ENCODE measurements at regions not wholly inside any gene's neighbourhood (a gene's known extent, or its start where the extent isn't known, plus 50 kb on each side); places are given as distances from the start of the nearest gene placed in this dataset.

- TF ChIP-seq YY1 (IDR thresholded peaks at IDR 0.05; ENCODE audit: borderline replicate concordance in 1 of 3, control insufficient read depth in 1 of 3, extremely low read depth in 1 of 3, insufficient read depth in 3 of 3, insufficient read length in 1 of 3, insufficient replicate concordance in 2 of 3, low read depth in 1 of 3, low read length in 2 of 3), result no peak
- TF ChIP-seq NR3C1 (CRISPR knock-in tag; IDR thresholded peaks at IDR 0.05), result no peak
- no peak for TF ChIP-seq MITF (IDR thresholded peaks at IDR 0.05)
- no peak for TF ChIP-seq TCF15 (CRISPR knock-in tag; IDR thresholded peaks at IDR 0.05)
- TF ChIP-seq FOXA1 (IDR thresholded peaks at IDR 0.05; ENCODE audit: borderline replicate concordance), result no peak
- no peak for TF ChIP-seq CBX1 (IDR thresholded peaks at IDR 0.05; ENCODE audit: low read depth)
- TF ChIP-seq EGR1 (conservative IDR thresholded peaks at IDR 0.05), result no peak
These were observed 798.4 kb downstream of the TUSC7 start (continued) for GRCh38 chr3:117507958-117508357.

GRCh38 chr3:117509858-117510257 lies 800.3 kb downstream of the TUSC7 start:
- H3K27me3 ChIP-seq (ENCODE audit: control insufficient read depth in 2 of 2, insufficient read depth in 2 of 2, low read length in 2 of 2), result no peaks in the 10 kb centered on the region
- H3K9ac ChIP-seq (ENCODE audit: insufficient read depth in 1 of 2, low read depth in 2 of 2, low read length in 2 of 2), result no peak overlapping the region
- WGBS (ENCODE audit: insufficient coverage, low coverage, missing lambda C conversion rate), result 0% methylated on average over 1 of the region's 1 CpG
- BruUV-seq (replicated peaks), result no TSS peak
- ChIA-PET POLR2A (no interaction called here), CTCF (ENCODE audit: low intra/inter-chr PET ratio) (no interaction called here)
- H3K9me3 ChIP-seq (replicated peaks; ENCODE audit: control insufficient read depth, insufficient read depth, low read depth, low read length), result no peaks in the 10 kb centered on the region
- no peaks in the 10 kb centered on the region for H3K9me1 ChIP-seq (ENCODE audit: control insufficient read depth, insufficient read depth, low read length)
- no peaks in the 10 kb centered on the region for H3K79me2 ChIP-seq (ENCODE audit: control insufficient read depth, insufficient read depth, low read length)
- H3K4me1 ChIP-seq (replicated peaks in 1 of 2; ENCODE audit: control insufficient read depth in 2 of 2, insufficient read depth in 2 of 2, low read length in 2 of 2), result no peaks in the 10 kb centered on the region
- no peak for FAIRE-seq
- H3K36me3 ChIP-seq (ENCODE audit: control insufficient read depth, insufficient read depth, low read length), result no peaks in the 10 kb centered on the region
- H2AFZ ChIP-seq (ENCODE audit: low read depth, low read length), result no peak overlapping the region
- no peak overlapping the region for H3K4me2 ChIP-seq (ENCODE audit: insufficient read depth, low read length)
- in situ Hi-C loops (cut with MboI), result no loop called here
- DNase-seq (ENCODE audit: extremely low read depth in 1 of 4, low spot score in 3 of 4), result no peak
- no peak overlapping the region for H3K4me3 ChIP-seq
- H3K27ac ChIP-seq (ENCODE audit: extremely low read depth, low read depth, low read length), result no peak overlapping the region
- no peaks in the 10 kb centered on the region for H4K20me1 ChIP-seq (replicated peaks; ENCODE audit: control insufficient read depth, insufficient read depth, low read length)
- intact Hi-C loops (cut with micrococcal nuclease), result no loop called here
- no peak for ATAC-seq
- no peak for TF ChIP-seq ATF4 (CRISPR knock-in tag; IDR thresholded peaks at IDR 0.05)
- no peak for TF ChIP-seq KAT8 (IDR thresholded peaks at IDR 0.05; ENCODE audit: low read depth)
- no peak for TF ChIP-seq DPF2 (IDR thresholded peaks at IDR 0.05)
- TF ChIP-seq DMBX1 (CRISPR knock-in tag; IDR thresholded peaks at IDR 0.05; ENCODE audit: borderline replicate concordance), result no peak
- TF ChIP-seq CLOCK (CRISPR knock-in tag; IDR thresholded peaks at IDR 0.05; ENCODE audit: borderline replicate concordance), result no peak
- no peak for TF ChIP-seq ZBTB8A (IDR thresholded peaks at IDR 0.05; ENCODE audit: partially characterized antibody)
- TF ChIP-seq MBD1 (CRISPR knock-in tag; IDR thresholded peaks at IDR 0.05), result no peak

Measured in K562 (cell line).